Nucleus accumbens (tissue), 56 donors: ENCODE measurements at regions not wholly inside any gene's neighbourhood (a gene's known extent, or its start where the extent isn't known, plus 50 kb on each side); places are given as distances from the start of the nearest gene placed in this dataset.
"Not testable (repeated sequence)": the region's sequence is repeated elsewhere in the genome, so short reads cannot be mapped to it uniquely, and the experiment has no call there.

Source experiments
- DNase-seq, 56 donors: peaks; one replicate each; lab custom pipeline; 2025; lab: John Stamatoyannopoulos, UW

GRCh38 chr3:66552846-66553245 is 52.0 kb upstream of the LRIG1 start:
- DNase-seq = no peak

GRCh38 chr3:66553441-66554113 is 52.8 kb upstream of the LRIG1 start:
- DNase-seq = no peak

DNA sequence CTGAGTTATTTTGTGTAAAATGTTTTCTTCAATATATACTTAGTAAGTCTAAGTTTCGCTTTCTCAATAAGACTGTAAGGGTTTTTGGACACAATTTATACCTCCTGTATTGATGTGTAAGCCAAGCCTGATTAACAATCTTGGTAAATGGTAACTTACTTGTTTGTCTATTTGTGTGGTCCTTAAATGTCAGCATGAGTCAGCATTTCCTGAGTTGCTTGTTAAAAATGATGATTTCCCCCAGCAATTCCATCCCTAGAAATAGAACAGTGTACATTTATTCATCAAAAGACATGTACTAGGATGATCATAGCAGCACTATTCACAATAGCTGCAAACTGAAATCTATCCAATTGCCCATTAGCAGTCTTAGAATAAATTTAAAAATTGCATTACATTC is 53.4 kb upstream of the LRIG1 start:
- no peak for DNase-seq

- DNase-seq = no peak
These were observed 54.5 kb upstream of the LRIG1 start for GRCh38 chr3:66555214-66555844.

DNA sequence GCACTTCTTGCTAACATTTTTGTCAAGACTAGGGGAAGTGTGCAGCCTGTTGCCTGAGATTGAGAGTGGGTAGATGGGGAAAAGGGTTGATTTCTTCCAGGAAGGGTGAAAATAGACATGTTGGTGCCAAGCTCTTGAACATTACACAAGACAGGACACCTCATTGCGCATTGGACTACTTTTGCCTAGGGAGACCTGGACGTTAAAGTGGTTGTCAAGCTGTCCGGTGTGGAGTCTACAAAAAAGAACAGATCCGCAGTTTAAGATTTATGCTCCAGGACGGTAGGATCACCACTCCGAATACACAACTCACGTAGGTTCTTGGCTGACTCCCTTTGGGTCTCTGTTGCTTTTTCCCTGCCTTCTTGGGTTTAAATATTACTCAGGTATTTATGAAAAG is 56.3 kb upstream of the LRIG1 start:
- no peak for DNase-seq

GRCh38 chr3:66559924-66560323 is 59.1 kb upstream of the LRIG1 start:
- DNase-seq = not testable (repeated sequence)

DNA sequence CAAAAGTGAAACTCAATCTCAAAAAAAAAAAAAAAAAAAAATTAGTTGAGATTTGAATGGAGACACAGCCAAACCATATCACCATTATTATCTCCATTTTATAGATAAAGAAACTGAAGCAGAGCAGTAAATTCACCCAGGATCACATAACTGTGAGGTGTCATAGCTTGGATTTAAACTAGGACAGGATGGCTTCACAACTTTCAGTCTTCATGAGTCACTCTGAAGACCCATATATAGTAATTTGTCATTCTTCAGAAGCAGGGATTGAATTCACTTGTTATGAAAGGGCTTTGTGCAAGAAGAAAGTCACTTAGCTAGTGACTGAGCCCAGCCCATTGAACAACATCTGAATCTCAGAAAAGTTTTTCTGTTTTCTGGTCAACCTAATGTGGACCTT is 60.5 kb upstream of the LRIG1 start:
- no peak for DNase-seq

DNA sequence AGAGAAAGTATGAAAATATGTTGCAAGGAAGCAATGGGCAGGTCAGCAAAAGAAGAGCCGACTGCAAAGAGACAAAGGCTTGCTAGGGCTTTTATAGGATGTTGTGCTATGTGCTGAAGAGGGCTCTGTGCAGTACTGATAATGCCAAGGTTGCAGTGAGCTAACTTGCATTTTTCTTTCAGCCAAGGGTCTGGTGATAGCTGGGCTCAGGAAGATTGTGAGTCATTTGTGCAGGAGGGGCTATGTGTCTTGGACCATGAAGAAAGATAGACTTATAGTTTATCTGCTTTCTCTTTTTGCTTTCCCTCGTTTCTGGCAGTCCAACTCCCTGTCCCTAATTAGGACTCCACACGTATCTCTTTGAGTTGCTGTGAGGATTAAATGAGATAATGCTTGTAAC is 64.5 kb upstream of the LRIG1 start:
- DNase-seq = no peak

DNA sequence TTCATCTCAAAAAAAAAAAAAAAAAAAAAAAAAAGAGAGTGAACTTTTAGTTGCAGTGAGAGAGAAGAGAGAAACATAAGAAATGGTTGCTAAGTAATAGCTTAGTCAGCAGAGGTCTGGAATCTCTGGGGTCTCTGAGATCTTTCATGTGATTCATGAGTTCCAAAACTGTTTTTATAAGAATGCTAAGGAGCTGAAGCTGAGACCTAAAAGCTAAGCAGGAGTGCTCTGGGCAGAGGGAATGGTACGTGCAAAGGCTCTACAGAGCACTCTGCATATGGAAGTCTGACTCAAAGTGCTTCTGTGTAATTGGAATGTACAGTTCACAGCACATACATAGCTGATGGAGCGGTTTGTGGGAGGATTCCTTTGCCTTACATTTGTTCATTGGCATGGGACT is 66.3 kb upstream of the LRIG1 start:
- DNase-seq = no peak

GRCh38 chr3:66572090-66572675 is 71.4 kb upstream of the LRIG1 start:
- DNase-seq = peak in 1 of 56 donors; percentile 2

GRCh38 chr3:66572938-66573710 is 72.3 kb upstream of the LRIG1 start:
- peak in 1 of 56 donors; percentile 11 for DNase-seq

DNA sequence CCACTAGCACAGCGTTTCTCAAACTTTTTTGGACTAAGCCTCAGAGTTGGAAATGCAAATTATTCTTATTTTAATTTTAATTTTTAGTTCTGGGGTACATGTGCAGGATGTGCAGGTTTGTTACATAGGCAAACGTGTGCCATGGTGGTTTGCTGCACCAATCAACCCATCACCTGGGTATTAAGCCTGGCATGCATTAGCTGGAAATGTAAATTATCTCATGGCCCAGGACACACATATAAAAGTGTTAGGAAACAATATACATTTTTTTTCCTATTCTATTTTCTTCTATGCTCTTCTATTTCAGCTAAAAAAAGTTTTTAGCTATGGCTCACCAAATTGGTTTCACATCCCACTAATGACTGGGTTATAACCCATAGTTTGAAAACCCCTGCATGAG is 73.3 kb upstream of the LRIG1 start:
- no peak for DNase-seq

DNA sequence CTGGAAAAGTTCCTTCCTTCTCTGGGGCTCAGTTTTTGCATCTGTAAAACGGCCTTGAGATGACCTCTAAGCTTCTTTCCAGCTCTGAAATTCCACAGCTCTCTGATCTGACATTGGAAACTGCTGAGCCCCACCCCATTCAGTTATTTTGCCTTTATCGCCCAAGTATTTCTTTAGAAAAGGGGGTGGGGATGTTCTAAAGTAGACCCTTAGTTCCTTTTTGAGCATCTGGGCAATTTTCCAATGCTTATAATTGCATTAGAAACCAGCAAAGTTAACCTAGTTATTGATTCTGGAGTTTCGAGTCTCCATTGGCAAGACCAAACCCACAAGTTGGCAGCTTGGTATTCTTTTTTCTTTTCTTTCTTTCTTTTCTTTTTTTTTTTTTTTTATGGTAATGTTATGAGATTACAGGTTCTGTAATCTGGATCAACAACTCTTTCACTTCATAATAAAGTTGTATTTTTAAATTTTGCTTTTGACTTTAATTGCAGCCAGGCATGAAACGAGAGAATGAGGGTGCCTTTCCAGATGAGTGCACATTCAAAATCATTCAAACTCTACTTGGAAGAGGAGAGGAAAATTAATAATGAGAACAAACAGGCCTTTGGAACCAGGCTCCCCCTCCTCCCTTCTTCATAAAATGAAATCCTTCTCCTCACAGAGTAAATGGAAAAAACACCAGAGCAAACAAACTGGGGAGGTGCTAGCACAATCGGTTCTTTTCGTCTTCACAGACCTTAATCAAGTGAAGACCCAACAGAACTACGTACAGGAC is 76.8 kb upstream of the LRIG1 start:
- peak in 4 of 56 donors; percentile 9 to 28 (median 18) for DNase-seq

GRCh38 chr3:66581256-66581655 is 80.4 kb upstream of the LRIG1 start:
- no peak for DNase-seq

DNA sequence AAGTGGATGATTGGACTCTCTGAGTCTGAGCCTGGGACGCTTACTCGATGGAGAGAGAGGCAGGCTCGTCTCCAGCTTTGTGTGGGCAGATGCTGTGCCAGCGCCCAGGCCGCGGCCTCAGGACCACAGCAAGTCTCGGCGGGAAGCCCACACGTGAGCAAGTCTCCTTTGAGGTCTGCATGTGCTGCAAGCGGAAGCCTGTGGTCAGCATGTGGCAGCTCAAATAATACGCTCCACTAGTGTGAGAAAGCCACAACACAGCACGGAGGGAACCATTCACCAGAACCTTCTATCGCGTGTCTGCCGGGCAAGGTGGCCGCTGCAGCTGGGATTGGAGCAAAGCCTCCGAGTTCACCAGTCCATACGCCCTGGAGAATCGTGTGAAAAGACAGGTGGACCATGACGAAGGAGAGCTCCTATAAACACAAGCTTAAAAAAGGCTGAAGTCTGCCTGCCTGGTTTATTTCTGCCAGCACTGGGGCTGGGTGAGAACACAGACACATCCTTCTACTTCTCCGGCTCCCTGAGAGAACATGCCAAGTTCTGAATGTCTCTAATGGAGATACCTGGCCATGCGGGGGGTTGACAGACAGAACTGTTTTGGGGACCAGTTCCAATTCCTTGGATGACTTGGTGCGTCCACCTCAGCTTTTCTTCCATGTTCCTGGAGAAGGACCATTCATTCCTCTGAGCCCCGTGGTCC is 82.0 kb upstream of the LRIG1 start:
- DNase-seq = no peak

- DNase-seq = no peak
These were observed 82.7 kb upstream of the LRIG1 start for GRCh38 chr3:66583424-66584040.

GRCh38 chr3:66585520-66586095 is 84.8 kb upstream of the LRIG1 start:
- no peak for DNase-seq

DNA sequence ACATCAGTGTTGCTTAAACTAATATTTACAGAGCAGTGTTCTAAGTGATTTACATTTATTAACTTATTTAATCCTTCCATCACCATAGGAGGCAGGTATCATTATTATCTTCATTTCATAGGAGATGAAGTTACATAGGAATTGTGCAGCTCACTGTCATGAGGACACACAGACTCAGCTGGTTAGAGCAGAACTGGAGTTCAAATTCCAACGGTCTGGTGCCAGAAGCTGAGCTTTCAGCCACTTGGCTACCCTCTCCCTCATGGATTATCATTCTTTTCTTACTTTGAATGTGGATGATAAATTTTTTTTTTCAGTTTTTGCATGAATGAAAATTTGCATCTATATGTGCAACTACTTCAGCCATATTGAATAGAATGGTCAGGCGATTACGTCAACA is 86.0 kb upstream of the LRIG1 start:
- DNase-seq = no peak

DNA sequence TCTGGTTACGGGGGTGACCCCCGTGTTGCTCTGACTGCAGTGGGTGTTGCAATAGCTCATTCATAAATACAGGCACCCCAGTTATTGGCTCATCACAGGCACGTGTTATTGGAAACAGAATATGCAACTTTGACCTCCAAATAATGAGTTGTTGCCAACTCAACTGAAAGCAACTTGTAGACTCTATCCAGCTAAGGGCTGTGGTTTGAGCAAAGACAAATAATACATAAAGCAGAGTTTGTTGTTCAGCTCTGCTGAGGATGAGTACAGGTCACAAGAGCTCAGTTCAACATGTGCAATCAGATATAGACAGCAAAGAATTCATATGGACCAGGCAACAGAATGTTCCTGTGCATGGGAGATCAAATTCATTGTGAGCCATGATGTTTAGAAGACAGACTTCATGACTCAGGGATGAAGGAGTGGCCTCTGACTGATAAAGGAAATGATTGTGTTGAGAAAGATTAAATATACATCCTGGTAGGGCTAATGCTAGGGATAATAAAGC is 87.6 kb upstream of the LRIG1 start:
- DNase-seq = no peak
